Urinary bladder (tissue), 3 donors: ENCODE measurements at regions not wholly inside any gene's neighbourhood (a gene's known extent, or its start where the extent isn't known, plus 50 kb on each side); places are given as distances from the start of the nearest gene placed in this dataset.
A peak's percentile ranks its signal among the peaks of the same experiment; 100 is the strongest.
"Not testable (repeated sequence)": the region's sequence is repeated elsewhere in the genome, so short reads cannot be mapped to it uniquely, and the experiment has no call there.

Experiments
- DNase-seq: peaks from one replicate; pipeline ENCODE4 v3.0.0-alpha.2; 2015; ENCODE audit errors: extremely low spot score
- H3K27ac ChIP-seq: one replicate; pipeline ENCODE4 v1.5.1; 2013; ENCODE audit warnings: low read depth, mild to moderate bottlenecking, moderate library complexity
- H3K36me3 ChIP-seq: one replicate; pipeline ENCODE4 v1.6.1; 2013; ENCODE audit warnings: mild to moderate bottlenecking, moderate library complexity; ENCODE audit not compliant: insufficient read depth
- H3K4me1 ChIP-seq: one replicate; pipeline ENCODE4 v1.6.1; 2013; ENCODE audit warnings: mild to moderate bottlenecking, moderate library complexity; ENCODE audit not compliant: insufficient read depth
- H3K4me3 ChIP-seq: one replicate; pipeline ENCODE4 v1.5.1; 2013; ENCODE audit warnings: low read depth, low read length
- WGBS: extraction: QIAGEN DNeasy Blood & Tissue Kit; methylation state at CpG from one replicate; pipeline ENCODE4 v1.1.7; 2013; 5-methylcytosine and 5-hydroxymethylcytosine counted together
- donor health status: healthy with polysubstance abuse.
- donor health status: healthy.

GRCh38 chr17:49898366-49899190 is 50.7 kb upstream of the TAC4 start:
- no peak for DNase-seq
- Histone ChIP-seq H3K27ac (no peak overlapping the region), H3K4me1 (no peaks in the 10 kb centered on the region), H3K36me3 (no peaks in the 10 kb centered on the region), H3K4me3 (no peak overlapping the region)
- 76% methylated on average over 9 of the region's 9 CpGs for WGBS

GRCh38 chr17:49899191-49899485 is 51.3 kb upstream of the TAC4 start:
- Histone ChIP-seq H3K4me3 (no peak overlapping the region), H3K4me1 (no peaks in the 10 kb centered on the region), H3K36me3 (no peaks in the 10 kb centered on the region), H3K27ac (no peak overlapping the region)
- no peak for DNase-seq
- 78% methylated on average over 2 of the region's 2 CpGs for WGBS

DNA sequence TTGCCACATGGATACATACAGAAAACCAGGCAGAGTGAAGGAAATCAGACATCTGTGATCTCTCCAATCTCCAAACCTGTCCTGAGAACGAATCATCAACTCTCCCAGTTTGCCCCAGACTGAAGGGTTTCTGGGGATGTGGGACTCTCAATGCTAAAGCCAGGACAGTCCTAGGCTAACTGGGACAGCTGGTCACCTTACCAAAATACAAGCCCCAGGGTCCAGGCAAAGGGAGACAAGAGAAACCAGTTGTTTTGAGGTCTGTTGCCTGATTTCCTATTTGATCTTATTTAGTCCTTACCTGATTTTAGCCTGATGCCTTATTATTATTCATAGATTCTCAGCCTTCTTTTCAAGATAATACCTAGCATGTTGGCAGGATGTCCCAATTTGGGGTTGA is 51.7 kb upstream of the TAC4 start:
- Histone ChIP-seq H3K36me3 (no peaks in the 10 kb centered on the region), H3K4me1 (no peaks in the 10 kb centered on the region), H3K27ac (no peak overlapping the region), H3K4me3 (no peak overlapping the region)
- no peak for DNase-seq
- 0% methylated on average over 1 of the region's 1 CpG for WGBS

DNA sequence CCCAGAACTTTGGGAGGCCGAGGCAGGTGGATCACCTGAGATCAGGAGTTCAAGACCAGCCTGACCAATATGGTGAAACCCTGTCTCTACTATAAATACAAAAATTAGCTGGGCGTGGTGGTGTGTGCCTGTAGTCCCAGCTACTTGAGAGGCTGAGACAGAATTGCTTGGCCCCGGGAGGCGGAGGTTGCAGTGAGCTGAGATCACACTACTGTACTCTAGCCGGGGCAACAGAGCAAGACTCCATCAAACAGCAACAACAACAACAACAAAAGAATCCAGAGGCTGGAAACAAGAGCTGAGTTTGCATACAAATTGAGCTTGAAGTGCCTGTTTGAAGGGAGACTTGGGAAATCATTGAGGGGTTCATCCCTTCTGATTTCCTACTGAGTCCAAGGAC is 52.9 kb upstream of the TAC4 start:
- H3K4me3 ChIP-seq, DNase-seq, H3K27ac ChIP-seq, H3K4me1 ChIP-seq, H3K36me3 ChIP-seq: not testable (repeated sequence)
- 95% methylated on average over 5 of the region's 5 CpGs for WGBS

DNA sequence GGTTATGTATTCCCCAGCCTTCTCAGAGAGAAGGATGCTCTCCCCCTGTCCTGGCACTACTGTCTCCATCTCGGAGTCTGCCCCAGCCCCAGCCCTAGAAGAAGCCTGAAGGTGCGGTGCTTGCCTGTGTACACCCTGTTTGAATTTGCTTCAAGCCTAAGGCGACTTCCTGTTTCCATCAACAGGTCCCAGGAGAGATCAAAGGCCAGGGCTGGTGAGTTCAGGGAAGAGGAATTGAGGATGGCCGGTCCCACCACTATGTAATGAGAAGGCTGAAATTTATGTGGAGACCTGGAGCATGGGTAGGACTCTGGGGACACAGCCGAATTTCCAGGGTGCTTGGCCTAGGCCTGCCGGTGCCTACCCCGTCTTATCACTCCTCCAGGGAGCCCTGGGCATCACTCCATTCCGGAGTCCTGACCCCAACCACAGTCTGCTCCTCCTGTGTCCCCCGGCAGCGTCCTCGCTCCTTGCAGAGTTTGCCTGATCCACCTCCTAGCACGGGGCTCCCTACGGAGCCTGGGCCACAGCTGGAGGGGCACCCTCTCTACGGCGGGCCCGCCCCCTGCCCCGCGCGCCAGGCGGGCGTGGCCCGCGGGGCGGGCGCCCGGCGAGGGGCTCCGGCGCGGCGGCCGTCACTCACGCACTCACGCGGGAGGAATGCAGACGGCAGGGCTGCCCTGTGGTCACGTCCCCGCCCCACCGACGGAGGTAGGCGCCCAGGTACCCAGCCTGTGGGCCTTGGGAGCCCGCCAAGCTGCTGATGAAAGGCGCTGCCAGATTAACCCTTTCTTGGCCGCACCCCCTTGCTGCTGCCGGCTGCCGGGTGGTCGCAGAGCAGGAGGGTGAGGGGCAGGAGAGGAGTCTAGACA is 53.8 kb upstream of the TAC4 start:
- Histone ChIP-seq H3K4me3 (no peak overlapping the region), H3K27ac (no peak overlapping the region), H3K4me1 (no peaks in the 10 kb centered on the region), H3K36me3 (no peaks in the 10 kb centered on the region)
- no peak for DNase-seq
- 8% methylated on average over 47 of the region's 47 CpGs for WGBS

GRCh38 chr17:49903523-49903922 is 55.7 kb upstream of the TAC4 start:
- Histone ChIP-seq H3K36me3 (no peaks in the 10 kb centered on the region), H3K4me1 (no peaks in the 10 kb centered on the region), H3K4me3 (no peak overlapping the region), H3K27ac (no peak overlapping the region)
- DNase-seq: no peak
- 44% methylated on average over 5 of the region's 5 CpGs for WGBS

DNA sequence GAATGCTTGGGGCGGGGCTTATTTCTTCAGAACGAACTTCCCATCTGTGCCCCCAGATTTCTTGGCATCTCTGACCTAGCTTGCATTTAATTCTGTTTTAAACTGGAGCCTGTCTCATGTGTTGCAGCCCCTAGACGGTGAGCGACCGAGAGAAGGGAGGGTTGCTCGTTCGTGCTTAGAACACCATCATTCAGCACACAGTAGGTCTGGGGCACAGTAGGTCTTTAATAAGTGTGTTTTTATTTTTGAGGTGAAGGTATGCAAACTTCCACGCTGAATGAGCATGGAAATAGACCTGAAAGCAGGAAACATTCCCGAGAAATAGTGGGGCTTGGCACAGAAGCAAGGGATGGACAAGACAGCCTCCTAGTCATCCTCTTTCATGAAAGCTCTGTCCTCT is 57.0 kb upstream of the TAC4 start:
- 78% methylated on average over 9 of the region's 9 CpGs for WGBS
- DNase-seq: no peak
- Histone ChIP-seq H3K4me1 (no peaks in the 10 kb centered on the region), H3K4me3 (no peak overlapping the region), H3K36me3 (no peaks in the 10 kb centered on the region), H3K27ac (no peak overlapping the region)

GRCh38 chr17:49906531-49907136 is 58.8 kb upstream of the TAC4 start:
- Histone ChIP-seq H3K27ac (no peak overlapping the region), H3K36me3 (no peaks in the 10 kb centered on the region), H3K4me1 (no peaks in the 10 kb centered on the region), H3K4me3 (no peak overlapping the region)
- WGBS: 66% methylated on average over 10 of the region's 10 CpGs
- no peak for DNase-seq

GRCh38 chr17:49907279-49907678 is 59.4 kb upstream of the TAC4 start:
- Histone ChIP-seq H3K4me3 (no peak overlapping the region), H3K27ac (no peak overlapping the region), H3K36me3 (no peaks in the 10 kb centered on the region), H3K4me1 (no peaks in the 10 kb centered on the region)
- DNase-seq: no peak
- whole genome bisulfite sequencing: 38% methylated on average over 8 of the region's 8 CpGs

DNA sequence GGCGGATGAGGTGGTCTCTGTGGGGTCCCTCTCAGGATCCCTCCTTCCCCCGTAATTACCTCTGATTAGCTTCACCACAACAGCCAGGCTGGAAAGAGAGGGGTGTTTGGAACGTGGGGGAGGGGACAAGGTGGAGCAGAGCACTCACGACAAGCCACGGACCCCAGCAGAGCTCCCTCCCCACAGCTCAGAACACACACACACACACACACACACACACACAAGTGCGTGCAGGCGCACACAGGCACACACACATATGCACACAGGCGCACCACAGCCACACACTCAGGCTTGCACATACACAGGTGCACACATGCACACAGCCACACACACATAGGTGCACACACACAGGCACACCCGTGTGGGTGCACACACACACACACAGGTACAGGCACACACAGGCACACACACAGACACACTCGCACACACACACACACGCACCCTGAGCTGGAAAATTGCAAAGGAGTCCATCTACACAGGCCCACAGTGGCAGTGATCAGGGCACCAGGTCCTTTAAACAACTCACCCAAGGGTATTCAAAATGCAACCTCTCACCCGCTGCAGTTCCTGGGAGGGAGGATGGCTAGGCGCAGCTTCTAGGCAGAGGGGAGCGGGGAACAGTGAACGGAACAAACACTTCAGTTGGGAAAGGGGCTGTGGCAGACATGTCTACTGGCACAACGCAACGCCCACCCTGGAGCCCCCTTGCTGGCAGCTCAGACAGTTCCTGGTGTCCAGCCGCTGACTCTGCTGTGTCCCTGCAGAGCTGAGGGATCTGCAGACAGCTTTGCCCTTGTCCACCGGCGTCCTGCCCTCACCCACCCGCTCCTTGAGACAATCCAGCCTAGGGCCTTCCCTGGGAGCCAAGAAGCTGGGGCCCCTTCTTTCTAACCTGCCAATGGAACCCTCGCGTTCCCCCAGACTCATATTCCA is 59.9 kb upstream of the DLX4 start:
- no peak overlapping the region for H3K4me3 ChIP-seq
- H3K4me1 ChIP-seq: no peaks in the 10 kb centered on the region
- H3K27ac ChIP-seq: no peak overlapping the region
- no peak for DNase-seq
- H3K36me3 ChIP-seq: no peaks in the 10 kb centered on the region
- 46% methylated on average over 23 of the region's 23 CpGs for WGBS

- 2% methylated on average over 69 of the region's 69 CpGs for WGBS
- DNase-seq: no peak
- no peaks in the 10 kb centered on the region for H3K4me1 ChIP-seq
- peak overlapping the region; percentile 1 for H3K4me3 ChIP-seq
- no peak overlapping the region for H3K27ac ChIP-seq
- no peaks in the 10 kb centered on the region for H3K36me3 ChIP-seq
These were observed 58.7 kb upstream of the DLX4 start for GRCh38 chr17:49910094-49910857.

- WGBS: 50% methylated on average over 7 of the region's 7 CpGs
- Histone ChIP-seq H3K4me1 (no peaks in the 10 kb centered on the region), H3K27ac (no peak overlapping the region), H3K36me3 (no peaks in the 10 kb centered on the region), H3K4me3 (no peak overlapping the region)
- DNase-seq: no peak
These were observed 58.2 kb upstream of the DLX4 start for GRCh38 chr17:49910858-49911204.

GRCh38 chr17:49911719-49912118 is 57.3 kb upstream of the DLX4 start:
- Histone ChIP-seq H3K4me3 (no peak overlapping the region), H3K4me1 (no peaks in the 10 kb centered on the region), H3K27ac (no peak overlapping the region), H3K36me3 (no peaks in the 10 kb centered on the region)
- no peak for DNase-seq
- WGBS: 63% methylated on average over 3 of the region's 3 CpGs
